ENCODE measurements at regions not wholly inside any gene's neighbourhood (a gene's known extent, or its start where the extent isn't known, plus 50 kb on each side); places are given as distances from the start of the nearest gene placed in this dataset.

DNA sequence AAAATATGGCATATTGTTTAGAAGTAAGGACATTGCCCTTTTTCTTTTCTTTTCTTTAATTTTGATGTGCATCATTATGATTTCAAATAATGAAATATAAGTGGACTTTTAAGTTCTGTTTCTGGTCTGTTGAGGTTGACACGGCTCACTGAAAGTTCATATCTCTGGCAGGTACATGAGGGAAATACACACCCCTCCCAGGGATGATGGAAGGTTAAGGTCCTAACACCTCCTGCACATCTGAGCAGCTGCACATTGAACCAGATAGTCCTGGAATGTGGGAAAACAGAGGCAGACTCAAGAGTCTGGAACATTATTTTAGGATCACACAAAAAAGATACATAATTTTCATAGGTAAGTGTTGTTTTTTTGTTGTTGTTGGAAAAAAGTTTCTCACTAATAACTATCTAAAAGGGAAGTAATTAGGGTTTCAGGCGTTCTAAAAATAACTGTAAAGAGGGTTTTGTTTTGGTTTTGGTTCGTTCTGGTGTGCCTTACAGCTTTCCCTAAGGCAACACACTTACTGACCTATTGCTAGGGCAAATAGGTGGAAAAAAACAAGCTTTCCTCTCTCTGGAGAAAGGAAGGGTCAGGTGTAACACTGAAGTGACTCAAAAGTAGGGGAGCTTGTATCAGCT is 201.2 kb upstream of the PRKCQ start:
- Histone ChIP-seq H3K4me1 (ENCODE audit: insufficient read depth) (peaks cover 19% of the 10 kb centered on the region), H3K27me3 (ENCODE audit: insufficient read depth) (no peaks in the 10 kb centered on the region), H2AFZ (peak overlapping the region; percentile 23; the same call in 1 of the 2 replicates), H3K36me3 (ENCODE audit: insufficient read depth) (no peaks in the 10 kb centered on the region), H3K27ac (ENCODE audit: low read depth) (no peak overlapping the region), H4K20me1 (replicated peaks; ENCODE audit: insufficient read depth) (no peaks in the 10 kb centered on the region), H3K4me3 (no peak overlapping the region), H3F3A (replicated peaks; ENCODE audit: low read depth) (peaks cover 9% of the 10 kb centered on the region; the same call in 1 of the 2 replicates), H3K79me2 (replicated peaks; ENCODE audit: insufficient read depth) (no peaks in the 10 kb centered on the region), H3K4me2 (no peak overlapping the region), H3K9me2 (ENCODE audit: insufficient read depth) (no peaks in the 10 kb centered on the region)
- H3K36me3 Mint-ChIP-seq (ENCODE audit: low read depth) = no peaks in the 10 kb centered on the region
- no peak overlapping the region for H3K4me3 Mint-ChIP-seq
- H3K4me1 Mint-ChIP-seq = peaks cover 9% of the 10 kb centered on the region
- H3K9me3 Mint-ChIP-seq = peaks cover 2% of the 10 kb centered on the region; the same call in 2 of the 3 replicates
- ATAC-seq = no peak
- TF ChIP-seq ZNF114 (CRISPR knock-in tag; IDR thresholded peaks at IDR 0.05) (no peak), REST (IDR thresholded peaks at IDR 0.05; ENCODE audit: unreplicated experiment) (no peak), NANOG (IDR thresholded peaks at IDR 0.05; ENCODE audit: borderline replicate concordance) (no peak), CREB1 (CRISPR knock-in tag; IDR thresholded peaks at IDR 0.05; ENCODE audit: low read depth) (no peak), POLR2AphosphoS5 (IDR thresholded peaks at IDR 0.05; ENCODE audit: low read depth) (no peak), ZNF331 (CRISPR knock-in tag; IDR thresholded peaks at IDR 0.05; ENCODE audit: low read depth) (no peak), EZH2 (IDR thresholded peaks at IDR 0.05; ENCODE audit: low read depth, unreplicated experiment) (no peak), STAT1 (IDR thresholded peaks at IDR 0.05; ENCODE audit: unreplicated experiment) (no peak), ZNF462 (CRISPR knock-in tag; IDR thresholded peaks at IDR 0.05) (no peak), EZH2phosphoT487 (IDR thresholded peaks at IDR 0.05; ENCODE audit: unreplicated experiment) (no peak), JUNB (IDR thresholded peaks at IDR 0.05; ENCODE audit: unreplicated experiment) (no peak)
- TF ChIP-seq, protein P1, sequence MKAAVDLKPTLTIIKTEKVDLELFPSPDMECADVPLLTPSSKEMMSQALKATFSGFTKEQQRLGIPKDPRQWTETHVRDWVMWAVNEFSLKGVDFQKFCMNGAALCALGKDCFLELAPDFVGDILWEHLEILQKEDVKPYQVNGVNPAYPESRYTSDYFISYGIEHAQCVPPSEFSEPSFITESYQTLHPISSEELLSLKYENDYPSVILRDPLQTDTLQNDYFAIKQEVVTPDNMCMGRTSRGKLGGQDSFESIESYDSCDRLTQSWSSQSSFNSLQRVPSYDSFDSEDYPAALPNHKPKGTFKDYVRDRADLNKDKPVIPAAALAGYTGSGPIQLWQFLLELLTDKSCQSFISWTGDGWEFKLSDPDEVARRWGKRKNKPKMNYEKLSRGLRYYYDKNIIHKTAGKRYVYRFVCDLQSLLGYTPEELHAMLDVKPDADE (IDR thresholded peaks at IDR 0.05) = no peak
- TF ChIP-seq, protein P2, sequence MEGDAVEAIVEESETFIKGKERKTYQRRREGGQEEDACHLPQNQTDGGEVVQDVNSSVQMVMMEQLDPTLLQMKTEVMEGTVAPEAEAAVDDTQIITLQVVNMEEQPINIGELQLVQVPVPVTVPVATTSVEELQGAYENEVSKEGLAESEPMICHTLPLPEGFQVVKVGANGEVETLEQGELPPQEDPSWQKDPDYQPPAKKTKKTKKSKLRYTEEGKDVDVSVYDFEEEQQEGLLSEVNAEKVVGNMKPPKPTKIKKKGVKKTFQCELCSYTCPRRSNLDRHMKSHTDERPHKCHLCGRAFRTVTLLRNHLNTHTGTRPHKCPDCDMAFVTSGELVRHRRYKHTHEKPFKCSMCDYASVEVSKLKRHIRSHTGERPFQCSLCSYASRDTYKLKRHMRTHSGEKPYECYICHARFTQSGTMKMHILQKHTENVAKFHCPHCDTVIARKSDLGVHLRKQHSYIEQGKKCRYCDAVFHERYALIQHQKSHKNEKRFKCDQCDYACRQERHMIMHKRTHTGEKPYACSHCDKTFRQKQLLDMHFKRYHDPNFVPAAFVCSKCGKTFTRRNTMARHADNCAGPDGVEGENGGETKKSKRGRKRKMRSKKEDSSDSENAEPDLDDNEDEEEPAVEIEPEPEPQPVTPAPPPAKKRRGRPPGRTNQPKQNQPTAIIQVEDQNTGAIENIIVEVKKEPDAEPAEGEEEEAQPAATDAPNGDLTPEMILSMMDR (conservative IDR thresholded peaks at IDR 0.05; ENCODE audit: low read depth in 2 of 2) = no peak
- DNase-seq (ENCODE audit: low spot score) = no peak
- no peak overlapping the region for H3K27ac Mint-ChIP-seq
- no peaks in the 10 kb centered on the region for H3K27me3 Mint-ChIP-seq (ENCODE audit: insufficient read depth, low read depth, poor library complexity)
